ENCODE measurements at regions not wholly inside any gene's neighbourhood (a gene's known extent, or its start where the extent isn't known, plus 50 kb on each side); places are given as distances from the start of the nearest gene placed in this dataset.

DNA sequence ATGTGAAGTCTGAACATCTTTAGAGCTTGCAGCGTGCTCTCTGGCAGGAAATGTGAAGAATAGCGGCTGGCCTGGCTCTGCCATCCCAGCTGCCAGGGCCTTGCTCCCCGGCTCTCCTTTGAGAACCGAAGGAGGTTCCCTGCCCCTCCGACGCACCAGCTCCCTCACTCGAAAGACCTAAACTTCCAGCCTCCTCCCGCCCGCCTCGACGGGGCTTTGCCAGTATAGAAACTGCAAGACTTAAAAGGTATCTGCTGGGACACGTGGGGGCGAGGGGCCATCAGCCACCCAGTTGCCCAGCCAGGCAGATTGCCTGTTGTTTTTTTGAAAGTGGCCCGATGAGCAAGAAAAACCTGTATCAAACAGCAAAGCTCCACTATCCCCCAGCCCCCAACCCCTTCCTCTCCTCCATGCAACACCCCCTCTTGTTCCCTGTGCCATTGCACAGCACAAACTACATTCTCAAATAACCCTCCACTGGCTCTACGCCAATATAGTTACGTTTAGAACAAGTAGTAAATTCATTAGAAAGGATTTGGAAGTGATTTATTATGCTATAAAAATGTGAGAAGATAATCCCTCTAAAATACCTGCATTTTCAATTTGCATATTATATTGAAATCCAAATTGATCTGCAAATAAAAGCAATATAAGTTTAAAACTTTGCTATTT lies 331.9 kb downstream of the MED10 start:
- TF ChIP-seq POLR2AphosphoS5 (IDR thresholded peaks at IDR 0.05; ENCODE audit: low read depth, low read length) = no peak
- TF ChIP-seq POLR2A (IDR thresholded peaks at IDR 0.05; ENCODE audit: low read depth, low read length) = no peak
- TF ChIP-seq TAF1 (IDR thresholded peaks at IDR 0.05; ENCODE audit: borderline replicate concordance, low read depth, low read length) = no peak

Measured in GM12892 (cell line).